ENCODE measurements at regions not wholly inside any gene's neighbourhood (a gene's known extent, or its start where the extent isn't known, plus 50 kb on each side); places are given as distances from the start of the nearest gene placed in this dataset.

DNA sequence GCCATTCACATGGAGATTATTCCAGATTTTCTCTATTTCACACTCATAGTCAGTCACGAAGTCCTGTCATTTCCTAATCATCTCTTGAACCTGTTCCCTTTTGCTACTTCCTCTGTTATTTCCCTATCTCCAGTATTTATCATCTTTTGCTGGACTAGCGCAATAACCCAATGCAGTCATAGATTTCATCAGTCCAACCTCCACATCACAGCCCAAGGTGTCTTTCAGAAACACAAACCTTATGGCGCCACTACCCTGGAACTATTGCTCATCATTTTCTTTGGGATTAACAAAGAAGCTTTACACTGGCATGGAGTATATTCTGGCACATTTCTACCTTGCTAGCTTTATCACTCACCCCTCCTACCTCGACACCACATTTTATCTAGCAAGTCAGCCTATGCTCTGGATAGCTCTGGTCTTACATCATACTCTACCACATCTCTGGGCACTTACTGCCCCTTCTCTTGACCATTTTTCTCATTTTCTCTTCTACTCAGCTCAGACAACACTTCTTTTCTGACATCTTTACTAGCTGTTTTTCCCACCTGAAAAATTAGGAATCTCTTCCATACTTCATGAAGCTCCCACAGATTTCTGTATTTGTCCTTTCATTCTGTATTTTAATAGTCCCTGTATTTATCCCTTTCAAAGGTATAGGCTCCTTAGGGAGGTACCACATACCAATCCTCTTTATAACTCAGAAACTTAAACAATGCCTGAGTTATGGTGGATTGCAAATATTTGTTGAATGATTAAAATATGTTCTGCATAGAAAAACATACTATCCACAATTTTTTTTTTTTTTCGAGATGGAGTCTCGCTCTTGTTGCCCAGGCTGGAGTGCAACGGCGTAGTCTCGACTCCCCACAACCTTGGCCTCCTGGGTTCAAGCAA is 534.7 kb downstream of the KLF12 start:
- TF ChIP-seq POLR2AphosphoS5 (IDR thresholded peaks at IDR 0.05; ENCODE audit: low read depth, low read length), result no peak
- no peak for TF ChIP-seq FOXP2 (optimal IDR thresholded peaks at IDR 0.05; ENCODE audit: borderline replicate concordance, extremely low read depth, extremely low read length, insufficient read depth)
- no peak for TF ChIP-seq TAF1 (IDR thresholded peaks at IDR 0.05; ENCODE audit: borderline replicate concordance, insufficient read depth, low read length)
- TF ChIP-seq SIN3A (IDR thresholded peaks at IDR 0.05; ENCODE audit: borderline replicate concordance, insufficient read depth, low read length), result no peak
- TF ChIP-seq, protein P1, sequence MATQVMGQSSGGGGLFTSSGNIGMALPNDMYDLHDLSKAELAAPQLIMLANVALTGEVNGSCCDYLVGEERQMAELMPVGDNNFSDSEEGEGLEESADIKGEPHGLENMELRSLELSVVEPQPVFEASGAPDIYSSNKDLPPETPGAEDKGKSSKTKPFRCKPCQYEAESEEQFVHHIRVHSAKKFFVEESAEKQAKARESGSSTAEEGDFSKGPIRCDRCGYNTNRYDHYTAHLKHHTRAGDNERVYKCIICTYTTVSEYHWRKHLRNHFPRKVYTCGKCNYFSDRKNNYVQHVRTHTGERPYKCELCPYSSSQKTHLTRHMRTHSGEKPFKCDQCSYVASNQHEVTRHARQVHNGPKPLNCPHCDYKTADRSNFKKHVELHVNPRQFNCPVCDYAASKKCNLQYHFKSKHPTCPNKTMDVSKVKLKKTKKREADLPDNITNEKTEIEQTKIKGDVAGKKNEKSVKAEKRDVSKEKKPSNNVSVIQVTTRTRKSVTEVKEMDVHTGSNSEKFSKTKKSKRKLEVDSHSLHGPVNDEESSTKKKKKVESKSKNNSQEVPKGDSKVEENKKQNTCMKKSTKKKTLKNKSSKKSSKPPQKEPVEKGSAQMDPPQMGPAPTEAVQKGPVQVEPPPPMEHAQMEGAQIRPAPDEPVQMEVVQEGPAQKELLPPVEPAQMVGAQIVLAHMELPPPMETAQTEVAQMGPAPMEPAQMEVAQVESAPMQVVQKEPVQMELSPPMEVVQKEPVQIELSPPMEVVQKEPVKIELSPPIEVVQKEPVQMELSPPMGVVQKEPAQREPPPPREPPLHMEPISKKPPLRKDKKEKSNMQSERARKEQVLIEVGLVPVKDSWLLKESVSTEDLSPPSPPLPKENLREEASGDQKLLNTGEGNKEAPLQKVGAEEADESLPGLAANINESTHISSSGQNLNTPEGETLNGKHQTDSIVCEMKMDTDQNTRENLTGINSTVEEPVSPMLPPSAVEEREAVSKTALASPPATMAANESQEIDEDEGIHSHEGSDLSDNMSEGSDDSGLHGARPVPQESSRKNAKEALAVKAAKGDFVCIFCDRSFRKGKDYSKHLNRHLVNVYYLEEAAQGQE (IDR thresholded peaks at IDR 0.05; ENCODE audit: insufficient read depth in 1 of 2, low read depth in 2 of 2, low read length in 2 of 2), result no peak

DNA sequence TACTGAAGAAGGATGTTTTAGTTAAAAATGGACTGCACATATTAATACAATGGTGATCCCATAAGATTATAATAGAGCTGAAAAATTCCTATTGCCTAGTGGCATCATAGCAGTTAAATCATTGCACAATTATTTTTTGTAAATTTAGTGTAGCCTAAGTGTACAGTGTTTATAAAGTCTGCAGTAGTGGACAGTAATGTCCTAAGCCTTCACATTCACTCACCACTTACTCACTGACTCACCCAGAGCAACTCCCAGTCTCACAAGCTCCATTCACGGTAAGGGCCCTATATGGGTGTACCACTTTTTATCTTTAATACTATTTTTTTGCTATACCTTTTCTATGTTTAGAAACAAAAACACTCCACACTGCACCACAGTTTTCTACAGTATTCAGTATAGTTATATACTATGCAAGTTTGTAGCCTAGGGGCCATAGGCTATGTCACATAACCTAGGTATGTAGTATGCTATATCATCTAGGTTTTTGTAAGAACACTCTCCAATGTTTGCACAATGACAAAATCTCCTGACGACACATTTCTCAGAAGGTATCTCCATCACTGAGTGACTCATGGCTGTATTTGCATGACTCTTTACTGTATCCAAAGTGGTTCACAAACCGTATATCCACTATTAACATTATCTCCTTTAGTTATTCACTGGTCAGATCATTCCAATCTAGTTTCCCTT is 536.0 kb downstream of the KLF12 start:
- TF ChIP-seq POLR2AphosphoS5 (IDR thresholded peaks at IDR 0.05; ENCODE audit: low read depth, low read length), result no peak
- TF ChIP-seq, protein P1 (IDR thresholded peaks at IDR 0.05; ENCODE audit: insufficient read depth in 1 of 2, low read depth in 2 of 2, low read length in 2 of 2), result no peak
- no peak for TF ChIP-seq SIN3A (IDR thresholded peaks at IDR 0.05; ENCODE audit: borderline replicate concordance, insufficient read depth, low read length)
- TF ChIP-seq FOXP2 (optimal IDR thresholded peaks at IDR 0.05; ENCODE audit: borderline replicate concordance, extremely low read depth, extremely low read length, insufficient read depth), result no peak
- TF ChIP-seq TAF1 (IDR thresholded peaks at IDR 0.05; ENCODE audit: borderline replicate concordance, insufficient read depth, low read length), result no peak

DNA sequence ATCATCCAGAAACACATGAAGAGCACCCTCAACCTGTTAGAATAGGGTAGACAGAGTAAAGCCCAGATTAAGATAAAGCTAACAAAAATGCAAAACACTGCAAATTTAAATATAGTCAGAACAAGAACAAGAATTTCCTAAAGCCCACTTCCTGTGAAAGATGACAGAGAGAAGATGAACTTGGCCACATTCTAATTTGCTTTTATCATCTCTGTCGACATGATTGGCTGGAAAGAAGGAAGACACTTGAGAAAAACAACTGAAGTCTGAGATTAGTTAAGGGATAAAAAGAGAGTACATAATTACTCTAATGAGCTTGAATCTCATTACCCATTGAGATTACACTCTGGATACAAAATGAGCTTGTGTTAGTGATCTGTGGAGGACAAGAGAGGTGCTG is 537.6 kb downstream of the KLF5 start:
- TF ChIP-seq TAF1 (IDR thresholded peaks at IDR 0.05; ENCODE audit: borderline replicate concordance, insufficient read depth, low read length) (no peak), SIN3A (IDR thresholded peaks at IDR 0.05; ENCODE audit: borderline replicate concordance, insufficient read depth, low read length) (no peak), POLR2AphosphoS5 (IDR thresholded peaks at IDR 0.05; ENCODE audit: low read depth, low read length) (no peak), FOXP2 (optimal IDR thresholded peaks at IDR 0.05; ENCODE audit: borderline replicate concordance, extremely low read depth, extremely low read length, insufficient read depth) (no peak)
- TF ChIP-seq, protein P1 (IDR thresholded peaks at IDR 0.05; ENCODE audit: insufficient read depth in 1 of 2, low read depth in 2 of 2, low read length in 2 of 2), result no peak

DNA sequence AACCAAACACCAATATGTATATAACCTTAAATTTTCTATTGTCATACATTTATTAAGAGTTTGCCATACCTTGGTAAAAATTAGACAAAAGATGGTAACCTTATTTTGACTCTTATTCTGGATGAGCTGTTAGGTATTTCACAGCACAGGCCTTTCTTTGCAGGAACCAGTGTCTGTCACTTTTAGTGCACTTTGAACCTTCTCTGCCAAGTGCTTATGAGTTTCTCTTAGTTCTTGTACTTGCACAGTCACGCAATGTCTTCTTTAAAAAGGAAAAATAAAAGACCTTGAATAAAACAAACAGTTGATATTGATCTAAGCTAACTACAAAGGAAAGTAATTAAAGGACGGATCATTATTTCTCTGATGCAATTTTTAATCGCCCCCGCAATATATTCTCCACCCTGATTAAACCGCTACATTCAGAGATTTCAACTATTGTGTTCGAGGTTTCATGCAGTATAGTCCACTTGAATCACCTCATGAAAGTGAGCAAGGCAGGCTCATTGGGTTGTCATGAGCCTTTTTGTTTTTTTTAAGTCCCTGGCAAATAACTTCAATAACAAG is 534.5 kb downstream of the KLF5 start:
- no peak for TF ChIP-seq POLR2AphosphoS5 (IDR thresholded peaks at IDR 0.05; ENCODE audit: low read depth, low read length)
- TF ChIP-seq FOXP2 (optimal IDR thresholded peaks at IDR 0.05; ENCODE audit: borderline replicate concordance, extremely low read depth, extremely low read length, insufficient read depth), result no peak
- TF ChIP-seq, protein P1 (IDR thresholded peaks at IDR 0.05; ENCODE audit: insufficient read depth in 1 of 2, low read depth in 2 of 2, low read length in 2 of 2), result no peak
- no peak for TF ChIP-seq SIN3A (IDR thresholded peaks at IDR 0.05; ENCODE audit: borderline replicate concordance, insufficient read depth, low read length)
- no peak for TF ChIP-seq TAF1 (IDR thresholded peaks at IDR 0.05; ENCODE audit: borderline replicate concordance, insufficient read depth, low read length)

Measured in PFSK-1 (cell line).